HEK293 (cell line): ENCODE measurements at regions not wholly inside any gene's neighbourhood (a gene's known extent, or its start where the extent isn't known, plus 50 kb on each side); places are given as distances from the start of the nearest gene placed in this dataset.

Experiments used
- CTCF ChIP-seq: fragments of 450-650 bp; formaldehyde crosslinking; IDR thresholded peaks from 2 replicates; pipeline ENCODE4 v1.5.1; 2016; ENCODE audit warnings: missing biosample characterization, missing genetic modification characterization
- HOXA7 ChIP-seq: sonication (generic); formaldehyde crosslinking; IDR thresholded peaks from 2 replicates; pipeline ENCODE4 v1.8.1; 2022; ENCODE audit warnings: missing genetic modification reagents, borderline replicate concordance
- MEIS1 ChIP-seq: sonication (generic); formaldehyde crosslinking; IDR thresholded peaks from 2 replicates; pipeline ENCODE4 v1.8.1; 2022; ENCODE audit warnings: missing genetic modification reagents, mild to moderate bottlenecking, borderline replicate concordance
- ZBTB8A ChIP-seq: fragments of 450-650 bp; formaldehyde crosslinking; IDR thresholded peaks from 2 replicates; pipeline ENCODE4 v1.5.1; 2016; ENCODE audit warnings: missing biosample characterization, missing genetic modification characterization
- ZNF274 ChIP-seq, 2 experiments: fragments of 200-500 bp in 1 of 2; fragments of 450-650 bp in 1 of 2; sonication (Bioruptor generic) in 1 of 2; formaldehyde crosslinking in 1 of 2; IDR thresholded peaks; 2 replicates each; pipeline versions ENCODE4 v1.5.1 to v1.6.1; 2014 to 2016; ENCODE audit warnings: borderline replicate concordance in 1 of 2, inconsistent platforms in 1 of 2, low read length in 1 of 2, missing biosample characterization in 1 of 2, missing genetic modification characterization in 1 of 2
- ZNF518A ChIP-seq: fragments of 450-650 bp; formaldehyde crosslinking; conservative IDR thresholded peaks from 2 replicates; pipeline ENCODE4 v1.5.1; 2016; ENCODE audit warnings: low read depth, missing biosample characterization, missing genetic modification characterization
- ZNF585B ChIP-seq: fragments of 450-650 bp; formaldehyde crosslinking; IDR thresholded peaks from 2 replicates; pipeline ENCODE4 v1.5.1; 2016; ENCODE audit warnings: missing biosample characterization, missing genetic modification characterization
- ZNF623 ChIP-seq: fragments of 450-650 bp; formaldehyde crosslinking; IDR thresholded peaks from 2 replicates; pipeline ENCODE4 v1.5.1; 2016; ENCODE audit warnings: missing biosample characterization, missing genetic modification characterization

GRCh38 chr21:21969211-21969610 is 971.0 kb downstream of the NCAM2 start:
- TF ChIP-seq HOXA7 (CRISPR knock-in tag), result no peak
- TF ChIP-seq CTCF, result no peak
- no peak for TF ChIP-seq ZNF585B (tag by site-specific recombination)
- TF ChIP-seq ZNF518A (tag by site-specific recombination), result no peak
- no peak for TF ChIP-seq ZBTB8A (tag by site-specific recombination)
- TF ChIP-seq MEIS1 (CRISPR knock-in tag), result no peak
- TF ChIP-seq ZNF623 (tag by site-specific recombination), result no peak
- TF ChIP-seq ZNF274 (IDR thresholded peaks at IDR 0.05; ENCODE audit: low read length), result no peak
- no peak for TF ChIP-seq ZNF274 (tag by site-specific recombination; IDR thresholded peaks at IDR 0.05; ENCODE audit: borderline replicate concordance)
